ENCODE measurements at regions not wholly inside any gene's neighbourhood (a gene's known extent, or its start where the extent isn't known, plus 50 kb on each side); places are given as distances from the start of the nearest gene placed in this dataset.
A peak's percentile ranks its signal among the peaks of the same experiment; 100 is the strongest.

DNA sequence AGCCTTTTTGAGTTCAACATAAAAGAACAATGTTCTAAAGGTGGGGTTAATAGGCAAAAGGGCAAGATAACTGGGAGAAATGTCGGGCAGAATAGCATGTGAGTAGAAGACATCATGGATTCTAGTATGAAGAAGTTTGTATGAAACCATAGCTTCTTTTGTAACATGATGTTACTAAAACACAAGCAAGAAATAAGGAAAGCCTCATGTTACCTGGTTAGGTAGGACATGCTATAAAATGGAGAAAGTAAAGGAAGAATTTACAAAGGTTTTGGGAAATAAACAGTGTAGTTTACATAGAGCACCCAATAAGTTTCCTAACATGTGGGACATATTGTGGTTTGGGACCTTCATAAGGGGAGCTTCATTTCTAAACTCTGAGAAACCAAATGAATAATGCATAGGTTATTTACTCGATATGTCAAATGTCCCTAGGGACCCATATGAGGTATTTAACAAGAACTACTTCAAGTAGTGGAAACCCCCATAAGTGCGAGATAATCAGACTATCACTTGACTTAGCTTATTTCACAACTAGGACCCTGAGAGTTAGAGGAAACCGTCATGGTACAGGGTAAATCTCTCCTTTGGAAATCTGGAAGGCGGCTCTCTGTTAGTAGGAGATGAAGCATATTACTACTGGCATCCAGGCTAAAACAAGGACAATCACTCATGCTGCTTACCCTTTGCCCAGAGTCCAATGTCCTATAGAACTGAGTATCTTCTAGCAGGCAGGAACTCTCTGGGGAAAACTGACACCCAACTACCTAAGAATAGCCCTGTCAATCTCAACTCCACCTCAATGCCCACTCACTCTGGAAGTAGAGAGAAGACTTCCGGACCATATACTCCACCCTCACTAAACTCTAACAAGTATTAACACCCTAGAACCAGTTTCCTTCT, 57.5 kb downstream of the ILRUN start:
- H3K79me2 ChIP-seq (ENCODE audit: insufficient read depth, low read length), result peaks cover 34% of the 10 kb centered on the region
- no peak for DNase-seq (ENCODE audit: insufficient read length, low spot score, missing footprints)
- no peaks in the 10 kb centered on the region for H3K27me3 ChIP-seq (ENCODE audit: insufficient read depth, low read length)
- no peak overlapping the region for H3K27ac ChIP-seq (ENCODE audit: low read depth, low read length)
- H3K36me3 ChIP-seq (ENCODE audit: insufficient read depth, low read length), result peaks cover 3% of the 10 kb centered on the region
- no peak overlapping the region for H2AFZ ChIP-seq (ENCODE audit: low read length)
- no peak overlapping the region for H3K4me2 ChIP-seq (ENCODE audit: insufficient read depth, low read length)
- H3K4me1 ChIP-seq (ENCODE audit: insufficient read depth, low read length), result peaks cover 3% of the 10 kb centered on the region
- no peaks in the 10 kb centered on the region for H3K9me3 ChIP-seq (ENCODE audit: low read depth, low read length)
- no peaks in the 10 kb centered on the region for H4K20me1 ChIP-seq (ENCODE audit: insufficient read depth, low read length)
- H3K4me3 ChIP-seq (ENCODE audit: insufficient read depth, low read length), result no peak overlapping the region
- TF ChIP-seq, protein P1, sequence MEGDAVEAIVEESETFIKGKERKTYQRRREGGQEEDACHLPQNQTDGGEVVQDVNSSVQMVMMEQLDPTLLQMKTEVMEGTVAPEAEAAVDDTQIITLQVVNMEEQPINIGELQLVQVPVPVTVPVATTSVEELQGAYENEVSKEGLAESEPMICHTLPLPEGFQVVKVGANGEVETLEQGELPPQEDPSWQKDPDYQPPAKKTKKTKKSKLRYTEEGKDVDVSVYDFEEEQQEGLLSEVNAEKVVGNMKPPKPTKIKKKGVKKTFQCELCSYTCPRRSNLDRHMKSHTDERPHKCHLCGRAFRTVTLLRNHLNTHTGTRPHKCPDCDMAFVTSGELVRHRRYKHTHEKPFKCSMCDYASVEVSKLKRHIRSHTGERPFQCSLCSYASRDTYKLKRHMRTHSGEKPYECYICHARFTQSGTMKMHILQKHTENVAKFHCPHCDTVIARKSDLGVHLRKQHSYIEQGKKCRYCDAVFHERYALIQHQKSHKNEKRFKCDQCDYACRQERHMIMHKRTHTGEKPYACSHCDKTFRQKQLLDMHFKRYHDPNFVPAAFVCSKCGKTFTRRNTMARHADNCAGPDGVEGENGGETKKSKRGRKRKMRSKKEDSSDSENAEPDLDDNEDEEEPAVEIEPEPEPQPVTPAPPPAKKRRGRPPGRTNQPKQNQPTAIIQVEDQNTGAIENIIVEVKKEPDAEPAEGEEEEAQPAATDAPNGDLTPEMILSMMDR (IDR thresholded peaks at IDR 0.05; ENCODE audit: extremely low read depth, low read depth, low read length), result no peak

DNA sequence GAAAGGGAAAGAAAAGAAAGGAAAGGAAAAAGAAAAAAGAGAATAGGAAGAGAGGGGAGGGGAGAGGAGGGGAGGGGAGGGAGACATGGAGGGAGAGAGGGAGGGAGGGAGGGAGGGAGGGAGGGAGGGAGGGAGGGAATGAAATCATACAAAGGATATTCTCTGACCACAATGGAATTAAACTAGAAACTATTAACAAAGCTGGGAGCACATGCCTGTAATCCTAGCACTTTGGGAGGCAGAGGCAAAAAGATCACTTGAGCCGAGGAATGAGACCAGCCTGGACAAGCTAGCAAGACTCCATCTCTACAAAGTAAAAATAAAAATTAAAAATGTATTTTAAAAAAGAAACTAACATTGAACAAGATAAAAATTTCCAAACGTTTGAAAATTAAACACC, 62.8 kb downstream of the ILRUN start:
- H3K4me3 ChIP-seq (ENCODE audit: insufficient read depth, low read length), result no peak overlapping the region
- H3K79me2 ChIP-seq (ENCODE audit: insufficient read depth, low read length), result peaks cover 14% of the 10 kb centered on the region
- H3K27me3 ChIP-seq (ENCODE audit: insufficient read depth, low read length), result no peaks in the 10 kb centered on the region
- H4K20me1 ChIP-seq (ENCODE audit: insufficient read depth, low read length), result no peaks in the 10 kb centered on the region
- no peak overlapping the region for H3K4me2 ChIP-seq (ENCODE audit: insufficient read depth, low read length)
- DNase-seq (ENCODE audit: insufficient read length, low spot score, missing footprints), result no peak
- H3K9me3 ChIP-seq (ENCODE audit: low read depth, low read length), result no peaks in the 10 kb centered on the region
- no peak overlapping the region for H2AFZ ChIP-seq (ENCODE audit: low read length)
- peaks cover 8% of the 10 kb centered on the region for H3K4me1 ChIP-seq (ENCODE audit: insufficient read depth, low read length)
- no peak overlapping the region for H3K27ac ChIP-seq (ENCODE audit: low read depth, low read length)
- peaks cover 3% of the 10 kb centered on the region for H3K36me3 ChIP-seq (ENCODE audit: insufficient read depth, low read length)
- TF ChIP-seq, protein P1 (IDR thresholded peaks at IDR 0.05; ENCODE audit: extremely low read depth, low read depth, low read length), result no peak

DNA sequence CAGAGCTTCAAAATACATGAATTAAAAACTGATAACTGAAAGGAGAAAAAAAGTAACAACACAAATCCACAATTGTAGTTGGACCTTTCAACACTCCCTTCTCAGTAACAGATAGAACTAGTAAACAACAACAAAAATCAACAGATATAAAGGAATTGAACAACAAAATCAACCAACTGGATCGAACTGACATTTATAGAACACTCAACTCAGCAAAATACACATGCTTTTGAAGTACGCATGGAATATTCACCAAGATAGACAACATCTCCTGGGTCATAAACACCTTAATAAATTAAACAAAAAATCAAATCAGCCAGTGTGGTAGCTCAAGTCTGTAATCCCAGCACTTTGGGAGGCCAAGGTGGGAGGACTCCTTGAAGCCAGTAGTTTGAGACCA, 63.3 kb downstream of the ILRUN start:
- no peaks in the 10 kb centered on the region for H3K9me3 ChIP-seq (ENCODE audit: low read depth, low read length)
- no peak overlapping the region for H2AFZ ChIP-seq (ENCODE audit: low read length)
- H3K27me3 ChIP-seq (ENCODE audit: insufficient read depth, low read length), result no peaks in the 10 kb centered on the region
- DNase-seq (ENCODE audit: insufficient read length, low spot score, missing footprints), result no peak
- H3K27ac ChIP-seq (ENCODE audit: low read depth, low read length), result no peak overlapping the region
- TF ChIP-seq, protein P1 (IDR thresholded peaks at IDR 0.05; ENCODE audit: extremely low read depth, low read depth, low read length), result no peak
- peaks cover 14% of the 10 kb centered on the region for H3K79me2 ChIP-seq (ENCODE audit: insufficient read depth, low read length)
- H3K4me2 ChIP-seq (ENCODE audit: insufficient read depth, low read length), result no peak overlapping the region
- peaks cover 3% of the 10 kb centered on the region for H3K36me3 ChIP-seq (ENCODE audit: insufficient read depth, low read length)
- H4K20me1 ChIP-seq (ENCODE audit: insufficient read depth, low read length), result no peaks in the 10 kb centered on the region
- peaks cover 8% of the 10 kb centered on the region for H3K4me1 ChIP-seq (ENCODE audit: insufficient read depth, low read length)
- H3K4me3 ChIP-seq (ENCODE audit: insufficient read depth, low read length), result no peak overlapping the region

DNA sequence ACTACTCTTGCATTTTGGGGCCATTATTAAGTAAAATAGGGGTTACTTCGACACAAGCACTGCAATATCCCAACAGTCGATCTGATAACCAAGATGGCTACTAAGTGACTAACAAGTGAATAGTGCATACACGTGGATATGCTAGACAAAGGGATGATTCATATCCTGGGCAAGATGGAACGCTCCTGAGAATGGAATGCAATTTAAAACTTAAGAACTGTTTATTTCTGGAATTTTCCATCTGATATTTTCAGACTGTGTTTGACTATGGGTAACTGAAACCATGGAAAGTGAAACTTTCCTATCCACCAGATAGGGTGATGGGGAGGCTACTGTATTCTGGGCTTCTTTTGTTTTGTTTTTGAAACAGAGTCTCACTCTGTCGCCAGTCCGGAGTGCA, 66.5 kb downstream of the ILRUN start:
- H3K79me2 ChIP-seq (ENCODE audit: insufficient read depth, low read length), result peaks cover 15% of the 10 kb centered on the region
- H3K4me2 ChIP-seq (ENCODE audit: insufficient read depth, low read length), result peak overlapping the region; percentile 41
- H3K27me3 ChIP-seq (ENCODE audit: insufficient read depth, low read length), result no peaks in the 10 kb centered on the region
- peak overlapping the region; percentile 76 for H3K27ac ChIP-seq (ENCODE audit: low read depth, low read length)
- H2AFZ ChIP-seq (ENCODE audit: low read length), result no peak overlapping the region
- H3K4me1 ChIP-seq (ENCODE audit: insufficient read depth, low read length), result peaks cover 8% of the 10 kb centered on the region
- H3K4me3 ChIP-seq (ENCODE audit: insufficient read depth, low read length), result no peak overlapping the region
- peak; percentile 78 for DNase-seq (ENCODE audit: insufficient read length, low spot score, missing footprints)
- TF ChIP-seq, protein P1 (IDR thresholded peaks at IDR 0.05; ENCODE audit: extremely low read depth, low read depth, low read length), result no peak
- H3K9me3 ChIP-seq (ENCODE audit: low read depth, low read length), result no peaks in the 10 kb centered on the region
- no peaks in the 10 kb centered on the region for H4K20me1 ChIP-seq (ENCODE audit: insufficient read depth, low read length)
- H3K36me3 ChIP-seq (ENCODE audit: insufficient read depth, low read length), result no peaks in the 10 kb centered on the region

Measured in osteoblast (primary cell).